ENCODE measurements at regions not wholly inside any gene's neighbourhood (a gene's known extent, or its start where the extent isn't known, plus 50 kb on each side); places are given as distances from the start of the nearest gene placed in this dataset.

DNA sequence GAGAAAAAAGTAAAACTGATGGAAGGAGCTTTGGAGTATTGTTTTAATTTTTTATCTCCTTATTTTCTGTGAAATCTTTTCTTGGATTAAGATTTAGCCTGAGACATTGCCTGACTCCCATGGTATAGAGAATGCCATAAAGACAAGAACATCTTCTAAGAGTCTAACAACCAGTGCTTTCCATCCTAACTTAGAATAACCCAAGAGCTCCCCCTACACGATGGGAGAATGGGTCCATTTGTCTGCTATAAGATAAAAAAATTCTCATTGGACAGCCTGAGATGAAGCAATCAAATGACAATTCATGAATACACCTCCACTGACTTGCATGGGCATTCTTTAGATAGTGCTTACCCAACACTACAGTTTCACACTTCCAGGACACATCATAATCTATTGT, 478.1 kb downstream of the TTLL7 start:
- Histone ChIP-seq H3K4me1 (no peaks in the 10 kb centered on the region), H3K27ac (no peak overlapping the region), H3K27me3 (no peaks in the 10 kb centered on the region), H3K4me3 (no peak overlapping the region), H3K36me3 (no peaks in the 10 kb centered on the region), H3K9me3 (no peaks in the 10 kb centered on the region)
- intact Hi-C loops (cut with DNase I), result no loop called here
- DNase-seq, result no peak
- TF ChIP-seq, protein P1, sequence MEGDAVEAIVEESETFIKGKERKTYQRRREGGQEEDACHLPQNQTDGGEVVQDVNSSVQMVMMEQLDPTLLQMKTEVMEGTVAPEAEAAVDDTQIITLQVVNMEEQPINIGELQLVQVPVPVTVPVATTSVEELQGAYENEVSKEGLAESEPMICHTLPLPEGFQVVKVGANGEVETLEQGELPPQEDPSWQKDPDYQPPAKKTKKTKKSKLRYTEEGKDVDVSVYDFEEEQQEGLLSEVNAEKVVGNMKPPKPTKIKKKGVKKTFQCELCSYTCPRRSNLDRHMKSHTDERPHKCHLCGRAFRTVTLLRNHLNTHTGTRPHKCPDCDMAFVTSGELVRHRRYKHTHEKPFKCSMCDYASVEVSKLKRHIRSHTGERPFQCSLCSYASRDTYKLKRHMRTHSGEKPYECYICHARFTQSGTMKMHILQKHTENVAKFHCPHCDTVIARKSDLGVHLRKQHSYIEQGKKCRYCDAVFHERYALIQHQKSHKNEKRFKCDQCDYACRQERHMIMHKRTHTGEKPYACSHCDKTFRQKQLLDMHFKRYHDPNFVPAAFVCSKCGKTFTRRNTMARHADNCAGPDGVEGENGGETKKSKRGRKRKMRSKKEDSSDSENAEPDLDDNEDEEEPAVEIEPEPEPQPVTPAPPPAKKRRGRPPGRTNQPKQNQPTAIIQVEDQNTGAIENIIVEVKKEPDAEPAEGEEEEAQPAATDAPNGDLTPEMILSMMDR (IDR thresholded peaks at IDR 0.05), result no peak
- TF ChIP-seq POLR2A (IDR thresholded peaks at IDR 0.05), result no peak
- 43 to 56% methylated on average over 1 of the region's 1 CpG for WGBS, 2 donors

DNA sequence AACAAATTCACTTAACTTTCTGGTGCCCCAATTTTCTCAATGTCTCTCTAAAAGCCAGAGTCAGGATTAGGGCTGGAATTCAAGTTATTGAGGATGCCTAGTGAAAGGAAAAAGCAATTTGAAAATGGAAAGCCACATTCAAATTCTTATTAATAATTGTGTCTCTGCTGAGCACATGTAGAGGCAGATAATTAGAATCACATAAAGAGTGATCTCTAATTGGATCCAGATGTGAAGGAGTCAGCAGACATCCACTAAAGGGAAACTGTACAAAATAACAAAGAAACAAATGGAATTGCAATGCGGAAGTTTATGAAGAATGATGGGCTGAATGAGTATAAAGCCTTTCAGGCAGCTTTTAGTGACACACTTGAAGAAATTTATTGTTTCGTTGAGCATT, 482.6 kb downstream of the TTLL7 start:
- DNase-seq, result no peak
- intact Hi-C loops (cut with DNase I), result no loop called here

GRCh38 chr1:83515578-83516154, 483.3 kb downstream of the TTLL7 start:
- H3K27ac ChIP-seq, result no peak overlapping the region

More for the DNA sequence above, 482.6 kb downstream of the TTLL7 start:
- Histone ChIP-seq H3K4me1 (no peaks in the 10 kb centered on the region), H3K9me3 (no peaks in the 10 kb centered on the region), H3K27me3 (no peaks in the 10 kb centered on the region), H3K4me3 (no peak overlapping the region), H3K27ac (no peak overlapping the region), H3K36me3 (no peaks in the 10 kb centered on the region)
- TF ChIP-seq, protein P1 (IDR thresholded peaks at IDR 0.05), result no peak
- no peak for TF ChIP-seq POLR2A (IDR thresholded peaks at IDR 0.05)
- 71 to 78% methylated on average over 2 of the region's 2 CpGs for WGBS, 2 donors

DNA sequence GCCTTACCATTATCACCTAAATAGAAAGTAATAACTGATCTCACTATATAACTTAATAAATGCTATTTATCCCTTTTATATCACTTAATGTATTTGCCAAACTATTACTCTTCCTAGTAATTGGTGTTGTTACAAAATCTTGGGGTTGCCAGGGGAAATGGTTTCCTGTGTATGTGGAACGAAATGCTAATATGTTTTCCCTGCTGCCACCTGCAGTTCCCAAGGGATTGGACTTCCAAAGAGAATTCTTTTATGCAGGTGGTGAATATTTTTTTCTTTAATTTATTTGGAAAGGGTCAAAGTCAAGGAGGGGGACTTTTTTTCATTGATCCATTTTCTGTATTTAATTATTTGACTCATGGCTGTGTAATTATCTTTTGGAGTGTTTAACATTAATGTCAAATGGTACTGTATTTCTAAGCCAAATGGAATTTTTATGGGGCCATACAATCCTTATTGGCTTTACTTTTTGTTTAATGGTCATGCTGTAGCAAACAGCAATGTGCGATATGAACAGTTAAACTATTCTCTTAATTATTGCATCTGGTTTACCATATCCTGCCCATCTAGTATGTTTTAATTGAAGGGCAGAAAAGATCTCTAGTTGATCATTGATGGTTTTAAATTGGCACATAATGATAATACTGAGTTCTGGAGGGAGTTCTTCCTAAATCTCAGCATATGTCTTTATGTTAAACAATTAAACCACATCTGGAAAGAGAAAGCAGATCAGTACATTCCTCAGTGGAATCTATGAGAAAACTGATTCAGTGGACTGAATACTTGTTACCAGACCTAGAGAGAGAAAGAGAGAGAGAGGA, 486.3 kb downstream of the TTLL7 start:
- intact Hi-C loops (cut with DNase I), result no loop called here
- Histone ChIP-seq H3K36me3 (no peaks in the 10 kb centered on the region), H3K27ac (no peak overlapping the region), H3K4me1 (peaks cover 3 to 10% (median 5%) of the 10 kb centered on the region in 3 donors), H3K9me3 (no peaks in the 10 kb centered on the region), H3K27me3 (no peaks in the 10 kb centered on the region), H3K4me3 (no peak overlapping the region)
- WGBS, 2 donors, result 78 to 91% methylated on average over 2 of the region's 2 CpGs
- TF ChIP-seq, protein P1 (IDR thresholded peaks at IDR 0.05), result no peak
- no peak for TF ChIP-seq POLR2A (IDR thresholded peaks at IDR 0.05)
- no peak for DNase-seq

More at GRCh38 chr1:83515578-83516154, 483.3 kb downstream of the TTLL7 start:
- DNase-seq, result no peak
- Histone ChIP-seq H3K36me3 (no peaks in the 10 kb centered on the region), H3K4me3 (no peak overlapping the region), H3K9me3 (no peaks in the 10 kb centered on the region), H3K4me1 (no peaks in the 10 kb centered on the region), H3K27me3 (no peaks in the 10 kb centered on the region)
- TF ChIP-seq, protein P1 (IDR thresholded peaks at IDR 0.05), result no peak
- no peak for TF ChIP-seq POLR2A (IDR thresholded peaks at IDR 0.05)
- intact Hi-C loops (cut with DNase I), result no loop called here
- WGBS, 2 donors, result 67 to 80% methylated on average over 6 of the region's 6 CpGs

- 40 to 52% methylated on average over 2 of the region's 2 CpGs for WGBS, 2 donors
Observed at GRCh38 chr1:83511146-83511726, 487.7 kb downstream of the TTLL7 start.

More at GRCh38 chr1:83511146-83511726, 487.7 kb downstream of the TTLL7 start:
- no peak for TF ChIP-seq POLR2A (IDR thresholded peaks at IDR 0.05)
- TF ChIP-seq, protein P1 (IDR thresholded peaks at IDR 0.05), result no peak
- intact Hi-C loops (cut with DNase I), result no loop called here
- Histone ChIP-seq H3K9me3 (no peaks in the 10 kb centered on the region), H3K4me1 (peaks cover 3 to 10% (median 5%) of the 10 kb centered on the region in 3 donors), H3K4me3 (no peak overlapping the region), H3K27ac (no peak overlapping the region), H3K36me3 (no peaks in the 10 kb centered on the region), H3K27me3 (no peaks in the 10 kb centered on the region)
- DNase-seq, result no peak
